GM23338 (cell line): ENCODE measurements at regions not wholly inside any gene's neighbourhood (a gene's known extent, or its start where the extent isn't known, plus 50 kb on each side); places are given as distances from the start of the nearest gene placed in this dataset.

Source experiments
- ATAC-seq: fragments of 200-7000 bp; cut with Tn5 transposase; 3 replicates; pipeline ENCODE4 v1.9.1; 2020
- DNase-seq: peaks from one replicate; pipeline ENCODE4 v3.0.0-alpha.2; 2015; ENCODE audit warnings: low spot score
- H2AFZ ChIP-seq: fragments of 200-600 bp; sonication (generic); 2 replicates; pipeline ENCODE4 v1.8.0; 2016; ENCODE audit warnings: antibody characterized with exemption, mild to moderate bottlenecking, moderate library complexity
- H3F3A ChIP-seq: fragments of 200-600 bp; sonication (generic); replicated peaks from 2 replicates; pipeline ENCODE4 v1.8.0; 2017; ENCODE audit warnings: antibody characterized with exemption, mixed run types, low read depth
- H3K27ac ChIP-seq: fragments of 200-600 bp; sonication (generic); 2 replicates; pipeline ENCODE4 v1.6.1; 2016; ENCODE audit warnings: low read depth
- H3K27me3 ChIP-seq: fragments of 200-600 bp; sonication (generic); 2 replicates; pipeline ENCODE4 v1.8.0; 2016; ENCODE audit warnings: mild to moderate bottlenecking, mixed run types, moderate library complexity; ENCODE audit not compliant: insufficient read depth
- H3K36me3 ChIP-seq: fragments of 200-600 bp; sonication (generic); 2 replicates; pipeline ENCODE4 v1.8.0; 2016; ENCODE audit warnings: mild to moderate bottlenecking; ENCODE audit not compliant: insufficient read depth
- H3K4me1 ChIP-seq: fragments of 200-600 bp; sonication (generic); 2 replicates; pipeline ENCODE4 v1.8.0; 2016; ENCODE audit warnings: mild to moderate bottlenecking, moderate library complexity; ENCODE audit not compliant: insufficient read depth
- H3K4me2 ChIP-seq: fragments of 200-600 bp; sonication (generic); 2 replicates; pipeline ENCODE4 v1.7.1; 2017; ENCODE audit warnings: mixed run types
- H3K4me3 ChIP-seq: fragments of 200-600 bp; sonication (generic); 2 replicates; pipeline ENCODE4 v1.6.1; 2016; ENCODE audit warnings: mixed run types
- H3K79me2 ChIP-seq: fragments of 200-600 bp; sonication (generic); replicated peaks from 2 replicates; pipeline ENCODE4 v1.8.0; 2017; ENCODE audit warnings: mild to moderate bottlenecking; ENCODE audit not compliant: insufficient read depth
- H3K9me2 ChIP-seq: fragments of 200-600 bp; sonication (generic); 2 replicates; pipeline ENCODE4 v1.8.0; 2017; ENCODE audit not compliant: insufficient read depth
- H4K20me1 ChIP-seq: fragments of 200-600 bp; sonication (generic); replicated peaks from 2 replicates; pipeline ENCODE4 v1.8.0; 2017; ENCODE audit warnings: mild to moderate bottlenecking; ENCODE audit not compliant: insufficient read depth
- H3K27ac Mint-ChIP-seq: 2 replicates; pipeline ENCODE4 v1.8.0; 2020; ENCODE audit warnings: inconsistent platforms, mild to moderate bottlenecking, moderate library complexity, mixed read lengths
- H3K27me3 Mint-ChIP-seq: 3 replicates; pipeline ENCODE4 v1.8.0; 2022; ENCODE audit warnings: low read depth, mild to moderate bottlenecking, moderate library complexity, mixed read lengths, inconsistent platforms; ENCODE audit not compliant: insufficient read depth, poor library complexity
- H3K36me3 Mint-ChIP-seq: 3 replicates; pipeline ENCODE4 v1.8.0; 2021; ENCODE audit warnings: low read depth, mild to moderate bottlenecking, inconsistent platforms, moderate library complexity, mixed read lengths
- H3K4me1 Mint-ChIP-seq: 3 replicates; pipeline ENCODE4 v1.8.0; 2020; ENCODE audit warnings: mild to moderate bottlenecking, inconsistent platforms, mixed read lengths
- H3K4me3 Mint-ChIP-seq: 3 replicates; pipeline ENCODE4 v1.8.0; 2021; ENCODE audit warnings: moderate library complexity, mild to moderate bottlenecking, inconsistent platforms, mixed read lengths
- H3K9me3 Mint-ChIP-seq: 3 replicates; pipeline ENCODE4 v1.8.0; 2020; ENCODE audit warnings: moderate library complexity, mild to moderate bottlenecking, inconsistent platforms, mixed read lengths
- CREB1 ChIP-seq: fragments of 250-450 bp; sonication (Bioruptor Pico); IDR thresholded peaks from 2 replicates; pipeline ENCODE4 v1.5.0; 2020; ENCODE audit warnings: low read depth, mild to moderate bottlenecking, moderate library complexity
- EZH2 ChIP-seq: fragments of 200-600 bp; sonication (generic); IDR thresholded peaks from one replicate; pipeline ENCODE4 v1.8.0; 2017; ENCODE audit warnings: antibody characterized with exemption, mild to moderate bottlenecking, low read depth; ENCODE audit not compliant: unreplicated experiment
- EZH2phosphoT487 ChIP-seq: fragments of 200-600 bp; sonication (generic); IDR thresholded peaks from one replicate; pipeline ENCODE4 v1.8.1; 2018; ENCODE audit warnings: antibody characterized with exemption; ENCODE audit not compliant: unreplicated experiment
- JUNB ChIP-seq: IDR thresholded peaks from one replicate; pipeline ENCODE4 v1.6.1; 2016; ENCODE audit warnings: antibody characterized with exemption; ENCODE audit not compliant: unreplicated experiment
- NANOG ChIP-seq: IDR thresholded peaks from 2 replicates; pipeline ENCODE4 v1.6.1; 2016; ENCODE audit warnings: antibody characterized with exemption, borderline replicate concordance
- POLR2AphosphoS5 ChIP-seq: IDR thresholded peaks from 2 replicates; pipeline ENCODE4 v1.6.1; 2016; ENCODE audit warnings: antibody characterized with exemption, low read depth
- STAT1 ChIP-seq: IDR thresholded peaks from one replicate; pipeline ENCODE4 v1.6.1; 2016; ENCODE audit warnings: antibody characterized with exemption; ENCODE audit not compliant: unreplicated experiment
- ZNF114 ChIP-seq: fragments of 250-450 bp; sonication (Bioruptor Pico); IDR thresholded peaks from 2 replicates; pipeline ENCODE4 v1.5.0; 2020; ENCODE audit warnings: mild to moderate bottlenecking, moderate library complexity
- ZNF331 ChIP-seq: fragments of 250-450 bp; sonication (Bioruptor Pico); IDR thresholded peaks from 2 replicates; pipeline ENCODE4 v1.5.0; 2020; ENCODE audit warnings: low read depth, mild to moderate bottlenecking, moderate library complexity
- TF ChIP-seq, protein P1 (sequence below): IDR thresholded peaks from one replicate; pipeline ENCODE4 v1.6.1; 2018; ENCODE audit warnings: antibody characterized with exemption; ENCODE audit not compliant: unreplicated experiment
- TF ChIP-seq, protein P2 (sequence below), 2 experiments: fragments of 200-600 bp in 1 of 2; sonication (generic) in 1 of 2; conservative IDR thresholded peaks; 2 replicates each; pipeline versions ENCODE4 v1.5.1 to v1.6.1; 2016 to 2017; ENCODE audit warnings: antibody characterized with exemption in 2 of 2, low read depth in 2 of 2, mild to moderate bottlenecking in 2 of 2, moderate library complexity in 1 of 2
- TF ChIP-seq, protein P3 (sequence below): IDR thresholded peaks from 2 replicates; pipeline ENCODE4 v1.6.1; 2016; ENCODE audit warnings: antibody characterized with exemption

DNA sequence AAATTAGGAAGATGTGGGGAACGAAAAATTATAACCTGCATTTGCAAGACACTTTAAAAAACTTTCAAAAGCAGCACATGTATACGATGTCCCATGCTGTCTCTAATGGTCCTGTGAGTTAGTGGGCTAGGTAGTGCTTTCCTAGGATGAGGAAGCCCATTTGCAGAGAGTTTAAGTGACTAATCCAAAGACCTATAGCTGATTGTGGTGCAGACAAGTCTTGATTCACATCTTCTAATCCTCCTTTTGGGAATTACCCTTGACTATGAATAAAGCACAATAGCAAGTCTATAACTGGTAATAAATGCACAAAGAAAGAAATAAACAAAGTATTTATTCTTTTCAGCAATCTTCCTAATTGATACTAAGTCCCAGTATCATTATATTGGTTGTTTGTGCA is 234.6 kb upstream of the FANCL start (continued):
- TF ChIP-seq, protein P1, sequence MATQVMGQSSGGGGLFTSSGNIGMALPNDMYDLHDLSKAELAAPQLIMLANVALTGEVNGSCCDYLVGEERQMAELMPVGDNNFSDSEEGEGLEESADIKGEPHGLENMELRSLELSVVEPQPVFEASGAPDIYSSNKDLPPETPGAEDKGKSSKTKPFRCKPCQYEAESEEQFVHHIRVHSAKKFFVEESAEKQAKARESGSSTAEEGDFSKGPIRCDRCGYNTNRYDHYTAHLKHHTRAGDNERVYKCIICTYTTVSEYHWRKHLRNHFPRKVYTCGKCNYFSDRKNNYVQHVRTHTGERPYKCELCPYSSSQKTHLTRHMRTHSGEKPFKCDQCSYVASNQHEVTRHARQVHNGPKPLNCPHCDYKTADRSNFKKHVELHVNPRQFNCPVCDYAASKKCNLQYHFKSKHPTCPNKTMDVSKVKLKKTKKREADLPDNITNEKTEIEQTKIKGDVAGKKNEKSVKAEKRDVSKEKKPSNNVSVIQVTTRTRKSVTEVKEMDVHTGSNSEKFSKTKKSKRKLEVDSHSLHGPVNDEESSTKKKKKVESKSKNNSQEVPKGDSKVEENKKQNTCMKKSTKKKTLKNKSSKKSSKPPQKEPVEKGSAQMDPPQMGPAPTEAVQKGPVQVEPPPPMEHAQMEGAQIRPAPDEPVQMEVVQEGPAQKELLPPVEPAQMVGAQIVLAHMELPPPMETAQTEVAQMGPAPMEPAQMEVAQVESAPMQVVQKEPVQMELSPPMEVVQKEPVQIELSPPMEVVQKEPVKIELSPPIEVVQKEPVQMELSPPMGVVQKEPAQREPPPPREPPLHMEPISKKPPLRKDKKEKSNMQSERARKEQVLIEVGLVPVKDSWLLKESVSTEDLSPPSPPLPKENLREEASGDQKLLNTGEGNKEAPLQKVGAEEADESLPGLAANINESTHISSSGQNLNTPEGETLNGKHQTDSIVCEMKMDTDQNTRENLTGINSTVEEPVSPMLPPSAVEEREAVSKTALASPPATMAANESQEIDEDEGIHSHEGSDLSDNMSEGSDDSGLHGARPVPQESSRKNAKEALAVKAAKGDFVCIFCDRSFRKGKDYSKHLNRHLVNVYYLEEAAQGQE, result no peak
- TF ChIP-seq, protein P2, sequence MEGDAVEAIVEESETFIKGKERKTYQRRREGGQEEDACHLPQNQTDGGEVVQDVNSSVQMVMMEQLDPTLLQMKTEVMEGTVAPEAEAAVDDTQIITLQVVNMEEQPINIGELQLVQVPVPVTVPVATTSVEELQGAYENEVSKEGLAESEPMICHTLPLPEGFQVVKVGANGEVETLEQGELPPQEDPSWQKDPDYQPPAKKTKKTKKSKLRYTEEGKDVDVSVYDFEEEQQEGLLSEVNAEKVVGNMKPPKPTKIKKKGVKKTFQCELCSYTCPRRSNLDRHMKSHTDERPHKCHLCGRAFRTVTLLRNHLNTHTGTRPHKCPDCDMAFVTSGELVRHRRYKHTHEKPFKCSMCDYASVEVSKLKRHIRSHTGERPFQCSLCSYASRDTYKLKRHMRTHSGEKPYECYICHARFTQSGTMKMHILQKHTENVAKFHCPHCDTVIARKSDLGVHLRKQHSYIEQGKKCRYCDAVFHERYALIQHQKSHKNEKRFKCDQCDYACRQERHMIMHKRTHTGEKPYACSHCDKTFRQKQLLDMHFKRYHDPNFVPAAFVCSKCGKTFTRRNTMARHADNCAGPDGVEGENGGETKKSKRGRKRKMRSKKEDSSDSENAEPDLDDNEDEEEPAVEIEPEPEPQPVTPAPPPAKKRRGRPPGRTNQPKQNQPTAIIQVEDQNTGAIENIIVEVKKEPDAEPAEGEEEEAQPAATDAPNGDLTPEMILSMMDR (conservative IDR thresholded peaks at IDR 0.05; ENCODE audit: low read depth in 2 of 2), result no peak
- TF ChIP-seq EZH2 (no peak), POLR2AphosphoS5 (no peak), JUNB (no peak), NANOG (no peak), ZNF114 (CRISPR knock-in tag) (no peak)

DNA sequence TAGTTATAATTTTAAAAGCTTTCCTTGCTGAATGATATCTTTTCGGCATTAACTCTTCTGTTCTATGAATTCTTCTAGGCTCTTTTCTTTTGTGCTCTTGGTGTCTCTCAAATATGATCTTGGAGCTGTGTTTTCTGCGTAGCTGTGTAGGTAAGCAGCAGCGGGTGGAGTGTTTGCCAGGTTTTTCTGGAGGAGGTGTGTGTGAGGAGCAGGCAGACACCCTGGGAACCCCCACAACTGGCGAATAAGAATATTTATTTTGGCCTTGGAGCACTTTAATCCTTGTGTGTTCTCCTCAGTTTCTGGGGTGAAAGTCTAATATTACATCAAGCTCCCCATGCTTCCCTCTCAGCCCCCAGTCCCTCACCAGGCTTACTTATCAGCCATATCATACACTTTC is 232.0 kb upstream of the FANCL start:
- no peaks in the 10 kb centered on the region for H3K79me2 ChIP-seq
- H4K20me1 ChIP-seq, result no peaks in the 10 kb centered on the region
- no peaks in the 10 kb centered on the region for H3K36me3 ChIP-seq
- Mint-ChIP-seq H3K9me3 (no peaks in the 10 kb centered on the region; the same call in 2 of the 3 replicates), H3K27me3 (no peaks in the 10 kb centered on the region), H3K4me3 (no peak overlapping the region), H3K27ac (no peak overlapping the region), H3K4me1 (no peaks in the 10 kb centered on the region), H3K36me3 (peaks cover 4% of the 10 kb centered on the region; the same call in 1 of the 3 replicates)
- no peak overlapping the region for H2AFZ ChIP-seq
- H3K9me2 ChIP-seq, result no peaks in the 10 kb centered on the region
- no peaks in the 10 kb centered on the region for H3F3A ChIP-seq
- no peaks in the 10 kb centered on the region for H3K27me3 ChIP-seq
- ATAC-seq (no peak), DNase-seq (no peak)
- no peaks in the 10 kb centered on the region for H3K4me1 ChIP-seq
- no peak overlapping the region for H3K4me2 ChIP-seq
- no peak overlapping the region for H3K4me3 ChIP-seq
- no peak overlapping the region for H3K27ac ChIP-seq
- TF ChIP-seq CREB1 (CRISPR knock-in tag) (no peak), ZNF331 (no peak), NANOG (no peak), JUNB (no peak), ZNF114 (CRISPR knock-in tag) (no peak), EZH2phosphoT487 (no peak), POLR2AphosphoS5 (no peak), STAT1 (no peak), EZH2 (no peak)
- TF ChIP-seq, protein P3, sequence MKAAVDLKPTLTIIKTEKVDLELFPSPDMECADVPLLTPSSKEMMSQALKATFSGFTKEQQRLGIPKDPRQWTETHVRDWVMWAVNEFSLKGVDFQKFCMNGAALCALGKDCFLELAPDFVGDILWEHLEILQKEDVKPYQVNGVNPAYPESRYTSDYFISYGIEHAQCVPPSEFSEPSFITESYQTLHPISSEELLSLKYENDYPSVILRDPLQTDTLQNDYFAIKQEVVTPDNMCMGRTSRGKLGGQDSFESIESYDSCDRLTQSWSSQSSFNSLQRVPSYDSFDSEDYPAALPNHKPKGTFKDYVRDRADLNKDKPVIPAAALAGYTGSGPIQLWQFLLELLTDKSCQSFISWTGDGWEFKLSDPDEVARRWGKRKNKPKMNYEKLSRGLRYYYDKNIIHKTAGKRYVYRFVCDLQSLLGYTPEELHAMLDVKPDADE, result no peak
- TF ChIP-seq, protein P2 (conservative IDR thresholded peaks at IDR 0.05; ENCODE audit: low read depth in 2 of 2), result no peak
- TF ChIP-seq, protein P1, result no peak
